Uterus (tissue), 3 donors: ENCODE measurements at regions not wholly inside any gene's neighbourhood (a gene's known extent, or its start where the extent isn't known, plus 50 kb on each side); places are given as distances from the start of the nearest gene placed in this dataset.

ENCODE experiments used
- DNase-seq, 2 donors: peaks; one replicate each; pipeline ENCODE4 v3.0.0-alpha.2; 2019 to 2020
- H3K27ac ChIP-seq, 2 donors: fragments of 200-600 bp; sonication (generic); 1 replicate in 1 of 2; 2 replicates in 1 of 2; pipeline ENCODE4 v1.5.1; 2016 to 2018
- H3K27me3 ChIP-seq, 2 donors: fragments of 200-600 bp; sonication (generic); one replicate each; pipeline ENCODE4 v1.5.1; 2018 to 2019; ENCODE audit warnings: control low read depth in 1 of 2
- H3K36me3 ChIP-seq, 2 donors: fragments of 200-600 bp; sonication (generic); one replicate each; pipeline ENCODE4 v1.5.1; 2019; ENCODE audit warnings: control low read depth in 1 of 2
- H3K4me1 ChIP-seq, 2 donors: fragments of 200-600 bp; sonication (generic); one replicate each; pipeline ENCODE4 v1.5.1; 2018 to 2019; ENCODE audit warnings: control low read depth in 1 of 2
- H3K4me3 ChIP-seq, 2 donors: fragments of 200-600 bp; sonication (generic); 1 replicate in 1 of 2; 2 replicates in 1 of 2; pipeline ENCODE4 v1.5.1; 2018 to 2019; ENCODE audit warnings: mild to moderate bottlenecking in 1 of 2
- H3K9me3 ChIP-seq, 2 donors: fragments of 200-600 bp; sonication (generic); one replicate each; pipeline ENCODE4 v1.5.1; 2019; ENCODE audit warnings: control low read depth in 1 of 2
- CTCF ChIP-seq, 4 experiments: fragments of 200-600 bp in 2 of 4; fragments of 450-650 bp in 2 of 4; sonication (generic) in 2 of 4; IDR thresholded peaks; one replicate each; pipeline ENCODE4 v1.5.1; 2016 to 2019; ENCODE audit warnings: antibody characterized with exemption in 4 of 4, mild to moderate bottlenecking in 2 of 4, moderate library complexity in 1 of 4
- POLR2A ChIP-seq, 2 donors: fragments of 450-650 bp; IDR thresholded peaks; one replicate each; pipeline ENCODE4 v1.6.1; 2016; ENCODE audit warnings: antibody characterized with exemption in 2 of 2, mild to moderate bottlenecking in 1 of 2, moderate library complexity in 1 of 2
- intact Hi-C: fragments of 100-400 bp; cut with DNase I; formaldehyde crosslinking; loops from one replicate; pipeline ENCODE4 v1.15.1; 2023; ENCODE audit warnings: low total_unique reads
- donor health status: DM: yes; HTN: yes; CAD: no.

- H3K27ac ChIP-seq = no peak overlapping the region
- H3K9me3 ChIP-seq = no peaks in the 10 kb centered on the region
- H3K36me3 ChIP-seq = no peaks in the 10 kb centered on the region
- TF ChIP-seq POLR2A (IDR thresholded peaks at IDR 0.05) (no peak), CTCF (IDR thresholded peaks at IDR 0.05) (no peak)
- no peak overlapping the region for H3K4me3 ChIP-seq
- intact Hi-C loops = no loop called here
- no peaks in the 10 kb centered on the region for H3K4me1 ChIP-seq
- DNase-seq = no peak
- H3K27me3 ChIP-seq = no peaks in the 10 kb centered on the region
These were observed 1777.1 kb downstream of the OTOL1 start for GRCh38 chr3:163273694-163274093.

- no peaks in the 10 kb centered on the region for H3K27me3 ChIP-seq
- H3K27ac ChIP-seq = no peak overlapping the region
- no peaks in the 10 kb centered on the region for H3K4me1 ChIP-seq
- intact Hi-C loops = no loop called here
- no peak for TF ChIP-seq CTCF (IDR thresholded peaks at IDR 0.05)
- no peak for TF ChIP-seq POLR2A (IDR thresholded peaks at IDR 0.05)
- no peaks in the 10 kb centered on the region for H3K9me3 ChIP-seq
- H3K36me3 ChIP-seq = no peaks in the 10 kb centered on the region
- no peak for DNase-seq
- H3K4me3 ChIP-seq = no peak overlapping the region
These were observed 1770.1 kb downstream of the OTOL1 start for GRCh38 chr3:163266731-163267130.

- H3K27me3 ChIP-seq = no peaks in the 10 kb centered on the region
- H3K4me3 ChIP-seq = no peak overlapping the region
- DNase-seq = no peak
- no peaks in the 10 kb centered on the region for H3K9me3 ChIP-seq
- H3K36me3 ChIP-seq = no peaks in the 10 kb centered on the region
- no peak overlapping the region for H3K27ac ChIP-seq
- H3K4me1 ChIP-seq = no peaks in the 10 kb centered on the region
- TF ChIP-seq POLR2A (IDR thresholded peaks at IDR 0.05) = no peak
- no peak for TF ChIP-seq CTCF (IDR thresholded peaks at IDR 0.05)
- intact Hi-C loops = no loop called here
These were observed 1765.0 kb downstream of the OTOL1 start for GRCh38 chr3:163261618-163262017.

DNA sequence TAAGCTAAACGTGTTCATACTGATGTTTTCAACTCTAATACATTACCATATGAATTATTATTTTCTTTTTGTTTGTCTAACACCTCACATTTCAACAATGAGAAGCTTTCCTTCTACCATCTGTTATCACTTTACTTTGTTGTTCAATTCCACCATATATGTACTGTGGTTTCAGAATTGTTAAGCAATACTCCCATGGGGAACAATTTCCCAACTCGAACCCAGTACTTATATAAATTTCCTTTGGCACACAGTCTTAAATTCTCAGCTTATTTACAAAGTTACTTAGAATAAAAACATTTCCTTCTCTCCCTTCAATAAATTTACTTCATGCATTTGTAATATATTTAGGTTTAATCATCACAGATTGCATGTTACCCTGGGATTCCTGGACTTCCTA is 1764.4 kb downstream of the OTOL1 start:
- intact Hi-C loops = no loop called here
- no peaks in the 10 kb centered on the region for H3K36me3 ChIP-seq
- no peak for TF ChIP-seq POLR2A (IDR thresholded peaks at IDR 0.05)
- no peak for TF ChIP-seq CTCF (IDR thresholded peaks at IDR 0.05)
- H3K4me1 ChIP-seq = no peaks in the 10 kb centered on the region
- H3K27me3 ChIP-seq = no peaks in the 10 kb centered on the region
- no peak overlapping the region for H3K27ac ChIP-seq
- no peak overlapping the region for H3K4me3 ChIP-seq
- DNase-seq = no peak
- no peaks in the 10 kb centered on the region for H3K9me3 ChIP-seq

DNA sequence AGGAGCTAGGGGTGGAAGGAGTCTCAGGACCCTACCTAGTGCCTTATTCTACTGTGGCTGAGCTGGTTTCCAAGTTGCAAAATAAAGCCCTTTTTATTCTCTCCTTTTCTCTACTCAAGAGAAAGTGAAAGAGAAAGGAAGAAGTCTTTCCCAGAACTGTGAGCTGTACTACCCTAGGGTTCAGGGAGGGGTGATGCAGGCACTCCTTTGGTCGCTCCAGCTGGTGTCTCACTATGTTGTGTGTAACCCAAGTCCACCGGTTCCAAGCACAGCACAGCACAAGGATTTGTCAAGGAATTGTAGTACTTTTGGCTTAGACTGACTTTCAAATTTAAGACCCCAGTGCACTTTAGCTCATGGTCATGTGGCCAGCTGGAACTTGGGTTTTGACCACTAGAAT is 1721.7 kb downstream of the OTOL1 start:
- Histone ChIP-seq H3K4me3 (no peak overlapping the region), H3K36me3 (no peaks in the 10 kb centered on the region), H3K27me3 (no peaks in the 10 kb centered on the region), H3K27ac (no peak overlapping the region), H3K9me3 (no peaks in the 10 kb centered on the region), H3K4me1 (no peaks in the 10 kb centered on the region)
- intact Hi-C loops = no loop called here
- no peak for TF ChIP-seq POLR2A (IDR thresholded peaks at IDR 0.05)
- no peak for DNase-seq

DNA sequence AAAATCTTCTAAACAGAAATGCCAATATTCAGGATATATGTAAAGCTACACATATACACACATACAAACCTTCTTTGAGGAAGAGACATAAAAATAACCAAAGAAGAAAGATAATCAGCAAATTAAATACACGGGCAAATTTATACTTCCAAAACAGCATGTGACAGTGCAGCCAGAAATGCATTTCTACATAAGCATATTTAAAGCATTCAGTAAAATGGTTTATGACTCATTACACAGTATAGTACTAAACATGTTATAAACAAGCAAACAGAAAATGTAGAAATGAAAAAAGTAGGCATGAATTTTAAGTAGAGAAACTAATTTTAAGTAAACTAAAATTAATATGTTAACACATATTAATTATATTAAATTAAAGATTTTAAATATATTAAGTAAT is 1717.2 kb downstream of the OTOL1 start:
- Histone ChIP-seq H3K27ac (no peak overlapping the region), H3K4me3 (no peak overlapping the region), H3K9me3 (no peaks in the 10 kb centered on the region), H3K36me3 (no peaks in the 10 kb centered on the region), H3K4me1 (no peaks in the 10 kb centered on the region), H3K27me3 (no peaks in the 10 kb centered on the region)
- no peak for DNase-seq
- intact Hi-C loops = no loop called here
- no peak for TF ChIP-seq POLR2A (IDR thresholded peaks at IDR 0.05)
- TF ChIP-seq CTCF (IDR thresholded peaks at IDR 0.05) = no peak
